CD14-positive monocyte (primary cell): ENCODE measurements at regions not wholly inside any gene's neighbourhood (a gene's known extent, or its start where the extent isn't known, plus 50 kb on each side); places are given as distances from the start of the nearest gene placed in this dataset.

ENCODE experiments used
- DNase-seq, 3 donors: peaks; one replicate each; pipeline ENCODE4 v3.0.0-alpha.2; 2011 to 2022
- H2AFZ ChIP-seq: 2 replicates; pipeline ENCODE4 v1.6.0; 2012; ENCODE audit warnings: mild to moderate bottlenecking, low read depth, low read length, inconsistent platforms; ENCODE audit not compliant: insufficient read depth, poor library complexity, severe bottlenecking
- H3K27ac ChIP-seq, 2 donors: 1 replicate in 1 of 2; 2 replicates in 1 of 2; pipeline ENCODE4 v1.5.1; 2012 to 2013; ENCODE audit warnings: low read length in 2 of 2, control low read depth in 1 of 2, inconsistent platforms in 1 of 2, low read depth in 1 of 2, mild to moderate bottlenecking in 1 of 2
- H3K27me3 ChIP-seq, 2 donors: one replicate each; pipeline versions ENCODE4 v1.6.0 to v1.6.1; 2011 to 2013; ENCODE audit warnings: low read length in 2 of 2; ENCODE audit not compliant: control insufficient read depth in 2 of 2, insufficient read depth in 2 of 2
- H3K36me3 ChIP-seq, 2 donors: replicated peaks in 1 of 2; 1 replicate in 1 of 2; 2 replicates in 1 of 2; pipeline versions ENCODE4 v1.5.1 to v1.6.1; 2012 to 2013; ENCODE audit warnings: low read length in 2 of 2, control low read depth in 1 of 2, inconsistent platforms in 1 of 2, mild to moderate bottlenecking in 1 of 2; ENCODE audit not compliant: insufficient read depth in 2 of 2, control insufficient read depth in 1 of 2
- H3K4me1 ChIP-seq, 2 donors: 1 replicate in 1 of 2; 2 replicates in 1 of 2; pipeline versions ENCODE4 v1.5.1 to v1.6.1; 2012 to 2013; ENCODE audit warnings: low read length in 2 of 2, control low read depth in 1 of 2, inconsistent platforms in 1 of 2, mild to moderate bottlenecking in 1 of 2, moderate library complexity in 1 of 2; ENCODE audit not compliant: insufficient read depth in 2 of 2, control insufficient read depth in 1 of 2
- H3K4me2 ChIP-seq: replicated peaks from 2 replicates; pipeline ENCODE3; 2012; ENCODE audit warnings: low read length, moderate library complexity, mild to moderate bottlenecking; ENCODE audit not compliant: poor library complexity, severe bottlenecking; ENCODE audit errors: extremely low read depth
- H3K4me3 ChIP-seq, 3 experiments: fragments of 200-600 bp in 1 of 3; sonication (generic) in 1 of 3; replicated peaks in 1 of 3; 1 replicate in 2 of 3; 2 replicates in 1 of 3; pipeline ENCODE4 v1.5.1; 2011 to 2013; ENCODE audit warnings: low read length in 3 of 3, mild to moderate bottlenecking in 3 of 3, control low read depth in 2 of 3, low read depth in 2 of 3, inconsistent platforms in 1 of 3, moderate library complexity in 1 of 3
- H3K79me2 ChIP-seq: 2 replicates; pipeline ENCODE4 v1.6.0; 2012; ENCODE audit warnings: mild to moderate bottlenecking, control low read depth, inconsistent platforms, low read length, moderate library complexity; ENCODE audit not compliant: insufficient read depth
- H3K9ac ChIP-seq: 2 replicates; pipeline ENCODE4 v1.6.0; 2017; ENCODE audit warnings: low read length, mild to moderate bottlenecking; ENCODE audit not compliant: insufficient read depth, poor library complexity, severe bottlenecking
- H3K9me3 ChIP-seq, 2 donors: replicated peaks in 1 of 2; 1 replicate in 1 of 2; 2 replicates in 1 of 2; pipeline versions ENCODE4 v1.5.1 to v1.6.1; 2012 to 2013; ENCODE audit warnings: low read length in 2 of 2, control low read depth in 1 of 2; ENCODE audit not compliant: control insufficient read depth in 1 of 2, insufficient read depth in 1 of 2
- H4K20me1 ChIP-seq: 2 replicates; pipeline ENCODE4 v1.6.0; 2012; ENCODE audit warnings: mild to moderate bottlenecking, low read length, control low read depth, moderate library complexity; ENCODE audit not compliant: insufficient read depth
- H3K27ac Mint-ChIP-seq, 7 donors: one replicate each; pipeline ENCODE4 v1.8.0; 2020; ENCODE audit warnings: mild to moderate bottlenecking in 7 of 7, mixed read lengths in 7 of 7, moderate library complexity in 6 of 7, inconsistent platforms in 2 of 7
- H3K27me3 Mint-ChIP-seq, 3 donors: one replicate each; pipeline ENCODE4 v1.8.0; 2021 to 2022; ENCODE audit warnings: low read depth in 3 of 3, mild to moderate bottlenecking in 3 of 3, mixed read lengths in 3 of 3, moderate library complexity in 3 of 3, inconsistent platforms in 1 of 3
- H3K36me3 Mint-ChIP-seq, 2 donors: one replicate each; pipeline ENCODE4 v1.8.0; 2020; ENCODE audit warnings: mixed read lengths in 2 of 2, inconsistent platforms in 1 of 2, mild to moderate bottlenecking in 1 of 2
- H3K4me1 Mint-ChIP-seq: one replicate; pipeline ENCODE4 v1.8.0; 2020; ENCODE audit warnings: mild to moderate bottlenecking, mixed read lengths
- H3K4me3 Mint-ChIP-seq, 2 donors: one replicate each; pipeline ENCODE4 v1.8.0; 2020; ENCODE audit warnings: mild to moderate bottlenecking in 2 of 2, mixed read lengths in 2 of 2, moderate library complexity in 1 of 2
- H3K9me3 Mint-ChIP-seq, 7 donors: one replicate each; pipeline ENCODE4 v1.8.0; 2020 to 2022; ENCODE audit warnings: mixed read lengths in 7 of 7, mild to moderate bottlenecking in 6 of 7, moderate library complexity in 6 of 7, inconsistent platforms in 2 of 7
- CTCF ChIP-seq: fragments of 200-600 bp; IDR thresholded peaks from one replicate; pipeline ENCODE4 v1.8.0; 2022; ENCODE audit warnings: antibody characterized with exemption, mild to moderate bottlenecking
- WGBS: methylation state at CpG from one replicate; pipeline ENCODE4 v1.1.5; 2013; ENCODE audit warnings: missing lambda C conversion rate; ENCODE audit not compliant: insufficient coverage; 5-methylcytosine and 5-hydroxymethylcytosine counted together
- intact Hi-C, 2 donors: fragments of 100-400 bp; cut with micrococcal nuclease; formaldehyde crosslinking; loops; one replicate each; pipeline versions ENCODE4 v1.15.0 to v1.15.1; 2023

GRCh38 chr21:24302400-24302799 lies 1304.9 kb downstream of the MRPL39 start:
- no peak overlapping the region for H3K27ac ChIP-seq
- no peak overlapping the region for H2AFZ ChIP-seq
- Mint-ChIP-seq H3K27me3 (no peaks in the 10 kb centered on the region), H3K9me3 (peaks cover 0 to 3% (median 0%) of the 10 kb centered on the region in 7 donors), H3K4me1 (no peaks in the 10 kb centered on the region), H3K4me3 (no peak overlapping the region), H3K27ac (no peak overlapping the region), H3K36me3 (no peaks in the 10 kb centered on the region)
- H3K9ac ChIP-seq, result no peak overlapping the region
- H3K4me2 ChIP-seq, result no peak overlapping the region
- H3K36me3 ChIP-seq, result no peaks in the 10 kb centered on the region
- H3K27me3 ChIP-seq, result no peaks in the 10 kb centered on the region
- H3K79me2 ChIP-seq, result no peaks in the 10 kb centered on the region
- no peaks in the 10 kb centered on the region for H3K9me3 ChIP-seq
- no peak for DNase-seq
- H3K4me1 ChIP-seq, result no peaks in the 10 kb centered on the region
- intact Hi-C loops, result no loop called here
- no peaks in the 10 kb centered on the region for H4K20me1 ChIP-seq
- H3K4me3 ChIP-seq, result no peak overlapping the region
- no peak for TF ChIP-seq CTCF

- H3K27me3 ChIP-seq, result no peaks in the 10 kb centered on the region
- no peaks in the 10 kb centered on the region for H3K36me3 ChIP-seq
- DNase-seq, result no peak
- WGBS, result no CpG with 5 or more reads among the region's 1 CpG
- H3K4me2 ChIP-seq, result no peak overlapping the region
- H3K4me3 Mint-ChIP-seq, result no peak overlapping the region
- no peak overlapping the region for H2AFZ ChIP-seq
- H3K4me1 ChIP-seq, result peaks cover 0 to 7% of the 10 kb centered on the region in 2 donors
- no peak overlapping the region for H3K27ac Mint-ChIP-seq
- H3K9ac ChIP-seq, result no peak overlapping the region
- H3K4me3 ChIP-seq, result no peak overlapping the region
- H3K27ac ChIP-seq, result no peak overlapping the region
- H4K20me1 ChIP-seq, result no peaks in the 10 kb centered on the region
- no peaks in the 10 kb centered on the region for H3K79me2 ChIP-seq
- H3K9me3 Mint-ChIP-seq, result peaks cover 0 to 4% (median 0%) of the 10 kb centered on the region in 7 donors
- no peaks in the 10 kb centered on the region for H3K9me3 ChIP-seq
- TF ChIP-seq CTCF, result no peak
- intact Hi-C loops, result no loop called here
- no peaks in the 10 kb centered on the region for H3K27me3 Mint-ChIP-seq
- peaks cover 8% of the 10 kb centered on the region for H3K4me1 Mint-ChIP-seq
- H3K36me3 Mint-ChIP-seq, result no peaks in the 10 kb centered on the region
Observed at GRCh38 chr21:24298040-24298439, 1309.2 kb downstream of the MRPL39 start.
